Tibial artery (tissue), 4 donors: ENCODE measurements at regions not wholly inside any gene's neighbourhood (a gene's known extent, or its start where the extent isn't known, plus 50 kb on each side); places are given as distances from the start of the nearest gene placed in this dataset.
"Not testable (repeated sequence)": the region's sequence is repeated elsewhere in the genome, so short reads cannot be mapped to it uniquely, and the experiment has no call there.

ENCODE experiments used
- DNase-seq, 2 donors: peaks; one replicate each; pipeline ENCODE4 v3.0.0-alpha.2; 2019
- H3K27ac ChIP-seq, 2 donors: fragments of 200-600 bp; sonication (generic) in 1 of 2; 1 replicate in 1 of 2; 2 replicates in 1 of 2; pipeline ENCODE4 v1.5.1; 2018 to 2019; ENCODE audit warnings: mild to moderate bottlenecking in 1 of 2
- H3K27me3 ChIP-seq, 2 donors: fragments of 200-600 bp; sonication (generic) in 1 of 2; one replicate each; pipeline versions ENCODE4 v1.5.1 to v1.6.0; 2016 to 2019
- H3K36me3 ChIP-seq, 3 donors: fragments of 200-600 bp; sonication (generic) in 2 of 3; one replicate each; pipeline ENCODE4 v1.5.1; 2016 to 2019; ENCODE audit warnings: mild to moderate bottlenecking in 2 of 3
- H3K4me1 ChIP-seq, 4 donors: fragments of 200-600 bp; sonication (generic) in 2 of 4; 1 replicate in 3 of 4; 2 replicates in 1 of 4; pipeline ENCODE4 v1.5.1; 2016 to 2019
- H3K4me3 ChIP-seq, 2 donors: fragments of 200-600 bp; sonication (generic) in 1 of 2; 1 replicate in 1 of 2; 2 replicates in 1 of 2; pipeline ENCODE4 v1.5.1; 2018 to 2019; ENCODE audit warnings: mild to moderate bottlenecking in 2 of 2
- H3K9me3 ChIP-seq, 3 donors: fragments of 200-600 bp; sonication (generic) in 1 of 3; one replicate each; pipeline ENCODE4 v1.5.1; 2016 to 2019
- intact Hi-C: fragments of 100-400 bp; cut with DNase I; formaldehyde crosslinking; loops from one replicate; pipeline ENCODE4 v1.15.0; 2023; ENCODE audit warnings: low total_unique reads

DNA sequence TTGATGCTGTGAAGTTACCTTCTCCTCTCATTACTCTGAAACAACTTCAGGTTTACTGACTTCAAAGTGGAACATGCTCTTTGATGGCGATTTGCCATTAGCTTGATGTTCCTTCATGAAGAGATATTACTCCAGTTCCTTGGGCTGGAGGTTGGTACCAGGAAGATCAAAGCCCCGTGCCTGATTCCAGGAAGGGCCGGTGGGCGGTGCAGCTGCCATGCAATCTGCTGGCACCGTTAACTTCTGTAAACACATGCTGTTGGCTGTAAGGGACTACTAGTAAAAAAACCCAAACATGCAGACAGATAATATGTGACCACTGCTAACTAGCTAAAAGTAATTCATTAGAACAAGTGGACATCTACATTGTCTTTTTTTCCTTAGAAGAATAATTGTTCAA, 182.8 kb upstream of the SPATA31A3 start:
- H3K27me3 ChIP-seq, DNase-seq, H3K4me1 ChIP-seq, H3K27ac ChIP-seq, H3K9me3 ChIP-seq, H3K4me3 ChIP-seq, H3K36me3 ChIP-seq, intact Hi-C loops: not testable (repeated sequence)

DNA sequence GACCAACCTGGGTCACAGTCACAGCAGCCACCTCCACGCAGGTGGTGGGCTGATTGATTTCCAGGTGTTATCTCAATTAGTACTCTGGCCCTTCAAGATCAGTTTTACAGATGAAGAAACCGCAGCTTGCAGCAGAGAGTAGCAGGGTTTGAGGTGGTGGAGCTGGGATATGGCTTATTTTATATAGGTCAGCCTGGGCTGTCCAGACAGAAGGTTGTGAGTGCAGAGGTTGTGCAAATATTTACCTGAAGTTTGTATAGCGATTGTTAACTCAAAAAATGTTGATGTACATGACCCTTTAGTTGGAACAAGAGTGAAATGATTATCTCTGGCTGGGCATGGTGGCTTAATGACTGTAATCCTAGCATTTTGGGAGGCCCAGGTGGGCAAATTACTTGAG, 179.4 kb upstream of the SPATA31A3 start:
- intact Hi-C loops, H3K36me3 ChIP-seq, DNase-seq, H3K27ac ChIP-seq, H3K4me3 ChIP-seq, H3K9me3 ChIP-seq, H3K27me3 ChIP-seq, H3K4me1 ChIP-seq: not testable (repeated sequence)

DNA sequence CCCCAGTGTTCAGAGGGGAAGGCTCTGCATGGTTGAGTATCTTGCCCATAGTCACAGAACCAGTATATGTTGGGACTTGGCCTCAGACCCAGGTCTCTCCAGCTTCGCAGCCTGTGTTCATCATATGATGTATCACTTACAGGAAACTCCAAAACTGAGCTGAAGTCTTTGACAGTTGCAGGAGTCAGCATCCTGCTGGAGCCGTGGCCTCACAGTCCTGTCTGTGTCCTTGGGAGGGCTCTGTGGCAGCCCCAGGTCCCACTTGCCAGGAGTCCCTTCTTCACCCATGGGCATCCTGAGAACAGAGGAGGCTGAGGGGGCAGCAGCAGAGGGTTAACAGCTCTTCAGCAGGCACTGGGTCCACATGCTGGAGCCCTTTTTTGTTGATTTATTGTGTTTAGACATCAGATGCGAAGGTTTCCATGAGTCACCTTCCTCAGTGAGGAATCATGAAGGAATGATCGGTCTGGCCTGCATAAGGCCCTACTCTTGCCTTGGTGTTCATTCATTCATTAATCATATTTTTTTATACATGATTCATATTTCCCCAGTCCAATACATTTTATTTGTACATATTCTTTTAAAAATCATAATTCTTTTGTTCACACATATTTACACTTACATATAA, 176.3 kb upstream of the SPATA31A3 start:
- H3K4me3 ChIP-seq, H3K27me3 ChIP-seq, H3K36me3 ChIP-seq, H3K9me3 ChIP-seq, H3K4me1 ChIP-seq, H3K27ac ChIP-seq, DNase-seq, intact Hi-C loops: not testable (repeated sequence)

DNA sequence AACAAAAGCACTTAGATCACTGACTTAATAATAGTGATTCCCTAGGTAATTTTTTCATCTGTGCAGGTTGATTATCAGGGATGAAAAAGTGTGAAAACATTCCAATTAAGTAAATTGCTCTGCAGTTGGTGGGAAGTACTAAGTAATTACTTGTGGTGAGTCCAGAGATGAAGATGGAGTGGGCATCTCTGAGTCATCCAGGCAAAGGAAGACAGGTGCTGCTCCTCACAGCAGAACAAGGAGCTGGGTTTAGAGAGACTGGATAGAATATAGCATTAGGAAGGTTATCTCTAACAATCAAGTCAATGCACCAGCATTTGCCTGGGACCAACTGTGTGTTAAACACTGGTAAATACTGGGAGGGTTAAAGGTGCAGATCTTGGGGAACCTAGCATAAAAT, 174.0 kb upstream of the SPATA31A3 start:
- H3K4me1 ChIP-seq, H3K36me3 ChIP-seq, H3K27me3 ChIP-seq, H3K4me3 ChIP-seq, H3K27ac ChIP-seq, H3K9me3 ChIP-seq, DNase-seq, intact Hi-C loops: not testable (repeated sequence)

DNA sequence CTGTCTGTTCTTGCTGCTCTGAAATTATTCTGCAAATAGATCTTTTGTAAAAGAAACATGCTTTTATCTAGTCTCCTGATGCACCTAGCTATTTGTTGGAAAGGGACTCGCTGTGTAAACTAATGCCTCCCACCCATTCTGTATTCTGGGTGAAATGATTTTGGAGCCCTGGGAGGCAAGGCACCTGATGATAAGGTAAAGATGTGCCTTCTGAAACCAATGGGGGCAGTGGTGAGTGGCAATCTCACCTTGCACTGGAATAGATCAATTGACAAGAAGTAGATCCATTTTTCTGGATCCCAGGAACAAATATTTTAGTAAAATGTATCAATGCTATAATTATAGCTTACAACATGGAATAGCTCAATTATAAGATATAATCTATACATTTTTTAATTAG, 170.5 kb upstream of the SPATA31A3 start:
- H3K27ac ChIP-seq, intact Hi-C loops, H3K4me3 ChIP-seq, DNase-seq, H3K9me3 ChIP-seq, H3K27me3 ChIP-seq, H3K4me1 ChIP-seq, H3K36me3 ChIP-seq: not testable (repeated sequence)

DNA sequence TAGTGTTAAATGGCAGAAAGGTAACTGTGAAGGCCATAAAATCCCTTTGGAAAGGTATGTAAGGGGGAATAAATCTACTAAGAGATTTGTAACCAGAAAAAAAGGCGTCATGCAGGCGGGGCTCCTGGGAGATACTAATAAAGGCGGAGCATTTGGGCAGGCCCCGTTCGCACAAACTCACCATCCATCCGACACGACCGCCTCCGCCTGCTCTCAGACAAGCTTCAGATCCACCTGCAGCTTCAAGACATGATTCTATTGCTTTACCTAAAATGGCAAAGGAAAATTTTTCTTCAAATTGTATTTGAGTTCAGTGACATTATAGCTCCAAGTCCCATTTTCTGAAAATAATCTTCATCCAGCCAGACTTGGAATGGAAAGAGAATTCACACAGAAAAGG, 162.9 kb upstream of the SPATA31A3 start:
- intact Hi-C loops, H3K27ac ChIP-seq, H3K9me3 ChIP-seq, H3K4me3 ChIP-seq, DNase-seq, H3K27me3 ChIP-seq, H3K36me3 ChIP-seq, H3K4me1 ChIP-seq: not testable (repeated sequence)

DNA sequence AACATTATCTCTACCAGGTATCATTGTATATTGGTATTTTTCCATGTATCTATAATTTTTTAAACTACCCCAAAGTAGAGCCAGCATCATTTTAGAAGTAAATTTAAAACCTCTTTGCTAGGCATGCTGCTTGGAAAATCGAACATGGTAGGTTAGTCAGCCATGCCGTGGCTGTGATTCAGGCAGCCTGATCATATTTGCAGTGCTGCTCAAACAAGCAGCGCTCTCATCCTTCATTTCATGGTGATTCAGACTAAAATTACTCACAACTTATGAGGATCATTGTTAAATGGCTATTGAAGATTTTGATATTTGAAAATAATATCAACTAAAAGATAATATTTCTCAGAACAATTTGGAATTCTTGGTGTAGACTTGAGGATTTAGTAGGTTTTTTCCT, 161.2 kb upstream of the SPATA31A3 start:
- H3K36me3 ChIP-seq, H3K9me3 ChIP-seq, H3K4me1 ChIP-seq, H3K27ac ChIP-seq, intact Hi-C loops, H3K4me3 ChIP-seq, DNase-seq, H3K27me3 ChIP-seq: not testable (repeated sequence)

DNA sequence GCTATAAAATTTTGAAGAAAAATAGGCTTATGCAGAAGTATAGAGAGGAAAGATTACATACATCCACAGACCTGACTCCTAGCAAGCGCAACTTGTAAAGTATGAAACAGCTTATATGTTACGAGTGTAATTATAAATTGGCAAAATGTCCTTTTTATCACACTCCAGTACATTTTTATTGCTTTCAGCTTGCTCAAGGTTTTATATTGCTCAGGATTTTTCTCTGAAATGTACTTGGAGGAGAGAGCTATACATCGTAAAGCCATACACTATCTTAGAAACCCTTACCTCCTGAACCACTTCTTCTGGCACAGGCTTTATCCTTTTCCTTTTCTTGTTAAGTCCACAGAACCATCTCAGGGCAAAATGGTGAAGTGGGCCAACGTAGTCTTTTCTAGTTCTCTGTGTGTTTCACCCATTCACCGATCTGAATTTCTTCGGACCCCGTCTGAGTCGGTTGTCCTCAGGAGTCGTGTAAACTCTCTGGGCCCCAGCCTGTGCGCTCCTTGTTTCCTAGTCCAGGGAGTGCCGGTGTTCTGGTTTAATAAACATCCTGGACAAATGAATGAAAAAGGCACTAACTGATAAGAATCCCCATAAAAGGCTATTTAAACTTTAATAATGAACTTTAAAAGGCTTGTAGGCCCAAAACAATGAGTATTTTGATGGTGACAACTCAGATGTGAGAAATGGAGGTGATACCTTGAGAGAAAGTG, 150.2 kb upstream of the SPATA31A3 start:
- H3K9me3 ChIP-seq: not testable (repeated sequence)

DNA sequence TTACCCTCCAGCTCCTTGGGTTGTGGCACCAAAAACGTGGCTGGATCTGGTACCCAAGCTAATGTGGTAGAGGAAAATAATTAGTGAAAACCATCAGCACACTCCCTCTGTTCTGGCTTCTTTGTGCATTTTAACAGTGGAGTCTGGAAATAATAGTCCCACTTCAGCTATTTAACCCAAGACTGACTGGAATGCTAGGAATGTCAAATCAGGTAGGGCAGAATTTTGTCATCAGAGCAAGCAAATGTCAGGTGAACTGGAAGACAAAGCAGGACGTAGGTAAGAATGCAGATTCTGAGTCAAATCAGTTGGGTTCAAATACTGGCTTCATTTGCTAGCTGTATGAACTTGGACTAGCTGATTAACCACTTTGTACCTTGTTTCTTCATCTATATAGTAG, 144.0 kb upstream of the SPATA31A3 start:
- H3K36me3 ChIP-seq, H3K27ac ChIP-seq, H3K4me1 ChIP-seq, H3K4me3 ChIP-seq, H3K9me3 ChIP-seq, H3K27me3 ChIP-seq, intact Hi-C loops, DNase-seq: not testable (repeated sequence)

More for the DNA sequence above, 150.2 kb upstream of the SPATA31A3 start:
- H3K27ac ChIP-seq, intact Hi-C loops, H3K4me1 ChIP-seq, H3K4me3 ChIP-seq, H3K36me3 ChIP-seq, DNase-seq, H3K27me3 ChIP-seq: not testable (repeated sequence)

DNA sequence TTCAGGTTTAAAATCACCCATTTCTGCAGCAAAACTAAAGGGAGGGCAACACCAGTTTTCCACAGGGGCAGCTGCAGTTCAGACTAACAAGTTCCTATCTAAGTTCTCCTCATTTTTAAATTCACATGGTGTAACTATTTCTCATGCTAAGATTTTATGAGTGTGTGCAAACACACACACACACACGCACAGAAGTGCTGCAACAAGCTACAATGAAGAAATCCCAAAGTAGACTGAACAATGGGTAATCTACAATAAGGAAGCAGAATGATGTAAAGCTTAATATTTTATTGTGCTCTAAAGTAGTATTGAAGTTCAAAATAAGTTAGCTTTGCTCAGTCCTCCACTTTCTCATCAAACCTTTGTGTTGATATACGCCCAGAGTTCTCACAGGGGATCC, 140.8 kb upstream of the SPATA31A3 start:
- H3K4me1 ChIP-seq, DNase-seq, H3K27me3 ChIP-seq, H3K9me3 ChIP-seq, H3K36me3 ChIP-seq, H3K4me3 ChIP-seq, H3K27ac ChIP-seq, intact Hi-C loops: not testable (repeated sequence)

DNA sequence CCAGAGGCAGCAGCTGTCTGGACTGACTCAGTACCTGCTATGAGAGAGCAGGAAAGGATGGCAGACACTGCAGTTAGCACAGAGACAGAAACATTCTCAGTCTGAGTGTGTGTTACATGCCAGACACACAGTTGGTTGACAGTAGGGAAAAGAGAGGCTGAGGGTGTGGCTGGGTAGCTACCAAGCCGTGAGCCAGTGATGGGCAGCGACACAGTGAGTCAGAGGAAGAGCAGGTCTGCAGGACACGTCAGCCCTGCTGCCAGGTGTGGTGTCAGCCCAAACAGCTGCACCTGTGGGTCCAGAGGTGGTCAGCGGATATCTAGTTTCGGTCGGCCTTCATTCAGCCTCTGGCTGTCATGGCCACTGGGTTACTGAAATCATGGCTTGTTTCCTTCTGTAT, 124.4 kb upstream of the SPATA31A3 start:
- H3K4me3 ChIP-seq, H3K27ac ChIP-seq, H3K4me1 ChIP-seq, H3K36me3 ChIP-seq, intact Hi-C loops, H3K27me3 ChIP-seq, H3K9me3 ChIP-seq, DNase-seq: not testable (repeated sequence)

DNA sequence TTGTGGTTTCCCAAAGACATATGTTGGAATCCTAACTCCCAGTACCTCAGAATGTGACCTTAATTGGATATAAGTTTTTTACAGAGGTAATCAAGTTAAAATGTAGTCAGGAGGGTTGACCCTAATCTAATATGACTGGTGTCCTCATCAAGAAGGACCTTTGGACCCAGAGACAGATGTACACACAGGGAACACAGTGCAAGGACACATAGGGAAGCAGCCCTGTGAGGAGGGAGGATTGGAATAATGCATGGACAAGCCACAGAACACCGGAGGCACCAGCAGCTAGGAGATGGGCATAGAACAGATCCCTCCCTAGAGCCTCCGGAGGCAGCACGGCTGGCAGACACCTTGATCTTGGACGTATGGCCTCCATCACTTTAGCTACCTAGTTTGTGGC, 119.8 kb upstream of the SPATA31A3 start:
- H3K27me3 ChIP-seq, intact Hi-C loops, H3K4me1 ChIP-seq, H3K27ac ChIP-seq, H3K4me3 ChIP-seq, H3K9me3 ChIP-seq, H3K36me3 ChIP-seq, DNase-seq: not testable (repeated sequence)

DNA sequence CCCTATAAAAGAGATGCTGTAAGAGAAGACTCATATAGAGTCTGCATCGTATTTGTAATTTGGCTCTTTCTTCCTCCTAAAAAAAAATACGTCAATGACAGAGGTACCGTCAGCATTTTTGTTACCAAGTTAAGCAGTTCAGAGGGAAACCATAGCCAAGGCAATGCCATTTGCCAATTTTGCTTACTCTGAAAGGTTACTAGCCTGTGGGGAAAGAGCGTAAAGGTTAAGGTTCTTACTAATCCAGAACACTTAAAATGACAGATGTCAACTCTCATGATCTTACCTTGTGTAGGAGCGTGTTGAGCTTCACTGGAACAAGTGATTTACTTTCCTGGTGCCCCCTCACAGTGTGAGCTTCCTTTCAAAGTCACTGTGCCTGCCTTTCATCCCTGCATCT, 119.4 kb upstream of the SPATA31A3 start:
- H3K4me3 ChIP-seq, intact Hi-C loops, H3K27me3 ChIP-seq, H3K36me3 ChIP-seq, H3K4me1 ChIP-seq, DNase-seq, H3K9me3 ChIP-seq, H3K27ac ChIP-seq: not testable (repeated sequence)

DNA sequence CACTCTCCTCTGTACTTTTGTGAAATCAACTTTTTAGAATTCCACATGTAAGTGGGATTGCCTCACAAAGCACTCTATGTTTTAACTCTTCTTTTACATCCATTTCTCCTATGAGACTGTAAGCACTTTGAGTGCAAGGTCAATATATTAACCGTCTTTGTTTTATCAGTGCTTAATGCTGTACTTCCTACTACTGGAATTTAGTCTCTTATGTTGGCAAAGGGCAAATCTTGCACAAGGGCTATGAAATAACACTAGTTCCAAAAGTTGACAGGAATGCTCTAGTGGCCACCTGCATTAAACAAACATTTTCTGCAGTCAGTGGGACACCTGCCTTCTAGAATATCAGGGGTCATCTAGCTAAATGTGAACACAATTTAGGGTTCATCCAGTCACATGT, 117.5 kb upstream of the SPATA31A3 start:
- H3K9me3 ChIP-seq, H3K4me3 ChIP-seq, intact Hi-C loops, H3K36me3 ChIP-seq, DNase-seq, H3K4me1 ChIP-seq, H3K27me3 ChIP-seq, H3K27ac ChIP-seq: not testable (repeated sequence)

DNA sequence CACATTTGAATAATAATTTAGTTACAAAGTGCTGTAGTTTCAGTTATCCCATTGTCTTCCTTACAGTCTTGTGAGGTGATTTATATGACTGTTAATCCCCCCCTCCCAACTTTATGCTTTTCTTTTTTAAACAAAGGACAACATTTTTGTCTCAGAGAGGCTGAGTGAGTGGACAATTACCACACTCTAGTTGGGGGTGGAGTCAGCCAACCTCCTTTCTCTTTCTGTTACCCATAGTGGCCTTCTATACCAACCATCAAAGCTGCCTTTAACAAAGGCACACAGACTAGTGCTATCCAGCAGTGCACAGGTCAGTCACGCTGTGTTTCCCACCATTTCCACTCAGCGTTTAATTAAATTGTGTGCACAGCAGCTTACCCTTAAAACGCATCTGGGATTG, 114.3 kb upstream of the SPATA31A3 start:
- H3K9me3 ChIP-seq, H3K4me3 ChIP-seq, DNase-seq, H3K27me3 ChIP-seq, intact Hi-C loops, H3K36me3 ChIP-seq, H3K27ac ChIP-seq, H3K4me1 ChIP-seq: not testable (repeated sequence)
